ENCODE measurements at regions not wholly inside any gene's neighbourhood (a gene's known extent, or its start where the extent isn't known, plus 50 kb on each side); places are given as distances from the start of the nearest gene placed in this dataset.

GRCh38 chr1:13908128-13908527, 208.1 kb downstream of the PRDM2 start:
- H3K4me3 ChIP-seq (replicated peaks in 1 of 3; ENCODE audit: insufficient read depth in 1 of 3, low read depth in 1 of 3, low read length in 3 of 3), result no peak overlapping the region
- ChIA-PET POLR2A (no interaction called here), CTCF (interaction anchor here (0.8 kb wide), 1 partner anchor 1123 kb away, joined by 3 read pairs; no protein-coding TSS in a partner anchor)
- BruUV-seq (replicated peaks), result no TSS peak
- no peaks in the 10 kb centered on the region for H3K27me3 ChIP-seq (ENCODE audit: control insufficient read depth in 2 of 2, insufficient read depth in 2 of 2, low read length in 2 of 2)
- no peak overlapping the region for H3K27ac ChIP-seq (ENCODE audit: insufficient read depth, low read depth, low read length)
- no peaks in the 10 kb centered on the region for H3K36me3 ChIP-seq (ENCODE audit: control insufficient read depth in 2 of 2, extremely low read depth in 1 of 2, insufficient read depth in 2 of 2, low read length in 2 of 2)
- no peaks in the 10 kb centered on the region for H4K20me1 ChIP-seq (replicated peaks; ENCODE audit: control insufficient read depth, extremely low read depth, insufficient read depth, low read length)
- H3K9me1 ChIP-seq (replicated peaks; ENCODE audit: control insufficient read depth, extremely low read depth, insufficient read depth, low read length), result no peaks in the 10 kb centered on the region
- intact Hi-C loops (cut with micrococcal nuclease) (no loop called here), dilution Hi-C loops (cut with MboI; ENCODE audit: extremely low pct_ligation_motif_present, low sequenced_read_pairs) (no loop called here)
- no peak overlapping the region for H3K4me2 ChIP-seq (ENCODE audit: insufficient read depth, low read length)
- H3K9me3 ChIP-seq (replicated peaks; ENCODE audit: control insufficient read depth, insufficient read depth, low read length), result no peaks in the 10 kb centered on the region
- H3K4me1 ChIP-seq (ENCODE audit: control insufficient read depth, extremely low read depth, insufficient read depth, low read length), result no peaks in the 10 kb centered on the region
- H3K79me2 ChIP-seq (ENCODE audit: control insufficient read depth, insufficient read depth, low read length), result no peaks in the 10 kb centered on the region
- FAIRE-seq (no peak), DNase-seq (ENCODE audit: low read depth, low spot score) (no peak)
- H2AFZ ChIP-seq (ENCODE audit: low read depth, low read length), result no peak overlapping the region
- TF ChIP-seq MAX (IDR thresholded peaks at IDR 0.05; ENCODE audit: insufficient read depth, insufficient read length) (no peak), GATA2 (IDR thresholded peaks at IDR 0.05; ENCODE audit: insufficient read depth, insufficient read length, low read depth, low read length) (no peak), POLR2AphosphoS5 (IDR thresholded peaks at IDR 0.05; ENCODE audit: insufficient read depth, low read depth, low read length) (no peak), MYC (IDR thresholded peaks at IDR 0.05; ENCODE audit: low read depth, low read length) (no peak), POLR2A (IDR thresholded peaks at IDR 0.05; ENCODE audit: low read depth, low read length) (no peak), CTCF (IDR thresholded peaks at IDR 0.05; ENCODE audit: extremely low read depth in 1 of 2, insufficient read depth in 1 of 2, low read depth in 1 of 2, low read length in 2 of 2) (no peak), EZH2 (IDR thresholded peaks at IDR 0.05; ENCODE audit: borderline replicate concordance, low read depth, low read length, severe bottlenecking) (no peak), JUN (IDR thresholded peaks at IDR 0.05; ENCODE audit: borderline replicate concordance, insufficient read depth, insufficient read length, low read depth) (no peak), FOS (IDR thresholded peaks at IDR 0.05; ENCODE audit: borderline replicate concordance, insufficient read depth, low read length) (no peak)
- no peak overlapping the region for H3K9ac ChIP-seq (replicated peaks; ENCODE audit: extremely low read depth, insufficient read depth, low read length)
